Renal cortical epithelial cell (primary cell): ENCODE measurements at regions not wholly inside any gene's neighbourhood (a gene's known extent, or its start where the extent isn't known, plus 50 kb on each side); places are given as distances from the start of the nearest gene placed in this dataset.
"Not testable (repeated sequence)": the region's sequence is repeated elsewhere in the genome, so short reads cannot be mapped to it uniquely, and the experiment has no call there.

Experiments used
- DNase-seq: peaks from one replicate; pipeline ENCODE4 v3.0.0-alpha.2; 2011; ENCODE audit warnings: low read depth

GRCh38 chrX:142742581-142742980 is 283.1 kb upstream of the SPANXN4 start:
- DNase-seq = no peak

- no peak for DNase-seq
Measured at GRCh38 chrX:142733327-142733726, 292.4 kb upstream of the SPANXN4 start.

GRCh38 chrX:142711796-142712290 is 313.9 kb upstream of the SPANXN4 start:
- DNase-seq = no peak

- no peak for DNase-seq
Measured at GRCh38 chrX:142702749-142703148, 323.0 kb upstream of the SPANXN4 start.

GRCh38 chrX:142688256-142688655 is 337.5 kb upstream of the SPANXN4 start:
- no peak for DNase-seq

GRCh38 chrX:142686653-142687283 is 339.0 kb upstream of the SPANXN4 start:
- no peak for DNase-seq

- no peak for DNase-seq
Measured at GRCh38 chrX:142686206-142686605, 339.5 kb upstream of the SPANXN4 start.

- no peak for DNase-seq
Measured at GRCh38 chrX:142680038-142680437, 345.7 kb upstream of the SPANXN4 start.

- no peak for DNase-seq
Measured at GRCh38 chrX:142671036-142671435, 354.7 kb upstream of the SPANXN4 start.

- DNase-seq = no peak
Measured at GRCh38 chrX:142663330-142664095, 362.2 kb upstream of the SPANXN4 start.

- no peak for DNase-seq
Measured at GRCh38 chrX:142661696-142662095, 364.0 kb upstream of the SPANXN4 start.

GRCh38 chrX:142655507-142655906 is 370.2 kb upstream of the SPANXN4 start:
- DNase-seq = no peak

GRCh38 chrX:142637206-142637605 is 388.5 kb upstream of the SPANXN4 start:
- no peak for DNase-seq

- DNase-seq = no peak
Measured at GRCh38 chrX:142616636-142617035, 409.1 kb upstream of the SPANXN4 start.

- no peak for DNase-seq
Measured at GRCh38 chrX:142613403-142613802, 408.3 kb upstream of the MAGEC2 start.

- not testable (repeated sequence) for DNase-seq
Measured at GRCh38 chrX:142606629-142607028, 401.5 kb upstream of the MAGEC2 start.

GRCh38 chrX:142601792-142602191 is 396.7 kb upstream of the MAGEC2 start:
- DNase-seq = no peak

GRCh38 chrX:142593361-142593862 is 388.3 kb upstream of the MAGEC2 start:
- no peak for DNase-seq

GRCh38 chrX:142576615-142577014 is 371.5 kb upstream of the MAGEC2 start:
- no peak for DNase-seq

GRCh38 chrX:142549923-142550322 is 344.8 kb upstream of the MAGEC2 start:
- no peak for DNase-seq

GRCh38 chrX:142505839-142506238 is 300.7 kb upstream of the MAGEC2 start:
- DNase-seq = no peak

GRCh38 chrX:142503967-142504643 is 299.0 kb upstream of the MAGEC2 start:
- no peak for DNase-seq

GRCh38 chrX:142502441-142502840 is 297.4 kb upstream of the MAGEC2 start:
- no peak for DNase-seq
